ENCODE measurements at regions not wholly inside any gene's neighbourhood (a gene's known extent, or its start where the extent isn't known, plus 50 kb on each side); places are given as distances from the start of the nearest gene placed in this dataset.

- DNase-seq, result no peak
These were observed 837.7 kb upstream of the ZNF608 start for GRCh38 chr5:125584140-125584520.

GRCh38 chr5:125587631-125588030 is 835.6 kb upstream of the GRAMD2B start:
- DNase-seq, result no peak

- DNase-seq, result no peak
These were observed 830.4 kb upstream of the GRAMD2B start for GRCh38 chr5:125592856-125593255.

- DNase-seq, result no peak
These were observed 828.1 kb upstream of the GRAMD2B start for GRCh38 chr5:125595095-125595494.

- no peak for DNase-seq
These were observed 827.4 kb upstream of the GRAMD2B start for GRCh38 chr5:125595845-125596244.

- DNase-seq, result no peak
These were observed 825.9 kb upstream of the GRAMD2B start for GRCh38 chr5:125597338-125597737.

GRCh38 chr5:125600559-125600958 is 822.6 kb upstream of the GRAMD2B start:
- no peak for DNase-seq

- no peak for DNase-seq
These were observed 821.0 kb upstream of the GRAMD2B start for GRCh38 chr5:125602184-125602583.

- DNase-seq, result no peak
These were observed 819.9 kb upstream of the GRAMD2B start for GRCh38 chr5:125603321-125603720.

- DNase-seq, result no peak
These were observed 819.1 kb upstream of the GRAMD2B start for GRCh38 chr5:125604104-125604503.

- DNase-seq, result no peak
These were observed 816.2 kb upstream of the GRAMD2B start for GRCh38 chr5:125607018-125607417.

- DNase-seq, result no peak
These were observed 814.2 kb upstream of the GRAMD2B start for GRCh38 chr5:125609011-125609410.

- DNase-seq, result no peak
These were observed 812.3 kb upstream of the GRAMD2B start for GRCh38 chr5:125610892-125611291.

GRCh38 chr5:125611541-125611940 is 811.7 kb upstream of the GRAMD2B start:
- no peak for DNase-seq

- DNase-seq, result no peak
These were observed 811.0 kb upstream of the GRAMD2B start for GRCh38 chr5:125612181-125612721.

GRCh38 chr5:125612776-125613175 is 810.4 kb upstream of the GRAMD2B start:
- DNase-seq, result no peak

GRCh38 chr5:125630237-125630636 is 793.0 kb upstream of the GRAMD2B start:
- no peak for DNase-seq

- no peak for DNase-seq
These were observed 789.7 kb upstream of the GRAMD2B start for GRCh38 chr5:125633523-125633922.

GRCh38 chr5:125634216-125634835 is 788.9 kb upstream of the GRAMD2B start:
- no peak for DNase-seq

GRCh38 chr5:125639858-125640257 is 783.4 kb upstream of the GRAMD2B start:
- DNase-seq, result no peak

GRCh38 chr5:125652761-125653160 is 770.4 kb upstream of the GRAMD2B start:
- no peak for DNase-seq

GRCh38 chr5:125654392-125654791 is 768.8 kb upstream of the GRAMD2B start:
- no peak for DNase-seq

- DNase-seq, result no peak
These were observed 768.1 kb upstream of the GRAMD2B start for GRCh38 chr5:125655156-125655555.

GRCh38 chr5:125657936-125658335 is 765.3 kb upstream of the GRAMD2B start:
- DNase-seq, result no peak

- no peak for DNase-seq
These were observed 763.7 kb upstream of the GRAMD2B start for GRCh38 chr5:125659316-125660023.

All from activated CD4-positive, CD25-positive, alpha-beta regulatory T cell (primary cell).